ENCODE measurements at regions not wholly inside any gene's neighbourhood (a gene's known extent, or its start where the extent isn't known, plus 50 kb on each side); places are given as distances from the start of the nearest gene placed in this dataset.

- intact Hi-C loops (cut with DNase I), result no loop called here
- Histone ChIP-seq H3K4me1 (ENCODE audit: control insufficient read depth in 2 of 3, insufficient read depth in 2 of 3, low read depth in 1 of 3, low read length in 3 of 3) (no peaks in the 10 kb centered on the region), H3K4me3 (ENCODE audit: low read length in 3 of 3) (no peak overlapping the region), H3K27ac (ENCODE audit: low read depth in 2 of 2, low read length in 2 of 2) (no peak overlapping the region), H3K36me3 (ENCODE audit: control insufficient read depth in 2 of 3, insufficient read depth in 3 of 3, low read length in 3 of 3) (no peaks in the 10 kb centered on the region), H3K9ac (ENCODE audit: low read length in 3 of 3) (no peak overlapping the region), H3K9me3 (ENCODE audit: control insufficient read depth in 2 of 3, insufficient read depth in 1 of 3, low read length in 3 of 3) (no peaks in the 10 kb centered on the region), H3K27me3 (ENCODE audit: control insufficient read depth, insufficient read depth, low read length) (no peaks in the 10 kb centered on the region)
- DNase-seq (no peak), FAIRE-seq (no peak)
- no peak for TF ChIP-seq CTCF (IDR thresholded peaks at IDR 0.05; ENCODE audit: borderline replicate concordance, extremely low read depth, insufficient read depth)
Observed at GRCh38 chr1:199549421-199549820, 478.1 kb upstream of the NR5A2 start.

GRCh38 chr1:199550199-199551065, 477.1 kb upstream of the NR5A2 start:
- no peaks in the 10 kb centered on the region for H3K36me3 ChIP-seq (ENCODE audit: control insufficient read depth in 2 of 3, insufficient read depth in 3 of 3, low read length in 3 of 3)
- no peak overlapping the region for H3K4me3 ChIP-seq (ENCODE audit: low read length in 3 of 3)
- no peaks in the 10 kb centered on the region for H3K27me3 ChIP-seq (ENCODE audit: control insufficient read depth, insufficient read depth, low read length)
- no peaks in the 10 kb centered on the region for H3K4me1 ChIP-seq (ENCODE audit: control insufficient read depth in 2 of 3, insufficient read depth in 2 of 3, low read depth in 1 of 3, low read length in 3 of 3)
- H3K9me3 ChIP-seq (ENCODE audit: control insufficient read depth in 2 of 3, insufficient read depth in 1 of 3, low read length in 3 of 3), result no peaks in the 10 kb centered on the region
- peak in 2 of 5 donors; percentile 70 to 84 for DNase-seq
- H3K27ac ChIP-seq (ENCODE audit: low read depth in 2 of 2, low read length in 2 of 2), result no peak overlapping the region
- no peak for FAIRE-seq
- no peak for TF ChIP-seq CTCF (IDR thresholded peaks at IDR 0.05; ENCODE audit: borderline replicate concordance, extremely low read depth, insufficient read depth)
- no peak overlapping the region for H3K9ac ChIP-seq (ENCODE audit: low read length in 3 of 3)
- intact Hi-C loops (cut with DNase I), result no loop called here

- no peaks in the 10 kb centered on the region for H3K9me3 ChIP-seq (ENCODE audit: control insufficient read depth in 2 of 3, insufficient read depth in 1 of 3, low read length in 3 of 3)
- no peak overlapping the region for H3K4me3 ChIP-seq (ENCODE audit: low read length in 3 of 3)
- peak; percentile 54 for TF ChIP-seq CTCF (IDR thresholded peaks at IDR 0.05; ENCODE audit: borderline replicate concordance, extremely low read depth, insufficient read depth)
- H3K27me3 ChIP-seq (ENCODE audit: control insufficient read depth, insufficient read depth, low read length), result no peaks in the 10 kb centered on the region
- FAIRE-seq, result no peak
- H3K36me3 ChIP-seq (ENCODE audit: control insufficient read depth in 2 of 3, insufficient read depth in 3 of 3, low read length in 3 of 3), result no peaks in the 10 kb centered on the region
- H3K27ac ChIP-seq (ENCODE audit: low read depth in 2 of 2, low read length in 2 of 2), result no peak overlapping the region
- H3K4me1 ChIP-seq (ENCODE audit: control insufficient read depth in 2 of 3, insufficient read depth in 2 of 3, low read depth in 1 of 3, low read length in 3 of 3), result no peaks in the 10 kb centered on the region
- H3K9ac ChIP-seq (ENCODE audit: low read length in 3 of 3), result no peak overlapping the region
- peak in 4 of 5 donors; percentile 37 to 90 (median 78) for DNase-seq
- intact Hi-C loops (cut with DNase I), result no loop called here
Observed at GRCh38 chr1:199551967-199552565, 475.4 kb upstream of the NR5A2 start.

Data from kidney (tissue), 13 donors.